ENCODE measurements at regions not wholly inside any gene's neighbourhood (a gene's known extent, or its start where the extent isn't known, plus 50 kb on each side); places are given as distances from the start of the nearest gene placed in this dataset.

DNA sequence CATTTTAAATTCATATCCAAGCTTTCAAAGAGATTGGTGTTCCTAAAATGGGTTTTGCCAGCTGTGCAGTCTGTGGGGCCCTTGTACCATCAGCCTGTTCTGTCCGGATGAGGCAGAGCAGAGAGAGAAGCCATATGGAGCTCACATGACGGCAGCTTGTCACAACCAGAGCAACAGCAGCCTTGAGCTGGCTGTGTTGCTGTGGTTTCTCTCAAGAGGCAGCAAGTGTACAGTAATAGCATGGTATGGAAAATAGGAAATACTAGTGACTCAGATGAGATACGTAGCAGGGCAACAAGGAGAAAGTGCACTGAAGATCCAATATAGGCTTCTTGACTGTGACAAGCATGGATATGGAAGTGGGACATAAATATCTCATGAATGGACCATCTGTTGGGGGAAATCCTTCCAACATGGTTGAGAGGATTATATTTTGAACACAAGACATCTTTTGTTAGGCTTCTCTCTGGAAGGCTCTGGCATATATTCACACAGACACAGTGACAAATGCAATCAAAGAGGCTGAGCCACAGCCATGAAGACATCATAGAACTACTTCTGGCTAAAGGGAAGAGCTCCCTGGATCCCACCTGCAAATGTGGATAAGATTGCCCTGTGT is 251.0 kb upstream of the TAC1 start:
- no peaks in the 10 kb centered on the region for H3K27me3 ChIP-seq (ENCODE audit: control insufficient read depth in 1 of 2, insufficient read depth in 2 of 2, low read length in 2 of 2)
- TF ChIP-seq YY1 (IDR thresholded peaks at IDR 0.05; ENCODE audit: insufficient read depth, insufficient replicate concordance, low read depth, low read length) (no peak), RFXANK (CRISPR knock-in tag; IDR thresholded peaks at IDR 0.05) (no peak), ESRRA (CRISPR knock-in tag; IDR thresholded peaks at IDR 0.05; ENCODE audit: low read depth) (no peak)
- no peak overlapping the region for H2AFZ ChIP-seq (ENCODE audit: low read length)
- no peak overlapping the region for H3K27ac ChIP-seq (ENCODE audit: extremely low read length, insufficient read depth, low read length)
- H4K20me1 ChIP-seq (ENCODE audit: insufficient read depth, low read length) = no peaks in the 10 kb centered on the region
- no peak overlapping the region for H3K4me3 ChIP-seq (replicated peaks in 1 of 3; ENCODE audit: insufficient read depth in 1 of 3, low read depth in 2 of 3, low read length in 3 of 3)
- ChIA-PET CTCF (ENCODE audit: low intra/inter-chr PET ratio, low total read pairs) (no interaction called here), POLR2A (no interaction called here)
- intact Hi-C loops (cut with micrococcal nuclease; ENCODE audit: unreplicated experiment) = no loop called here
- in situ Hi-C loops (cut with HindIII; ENCODE audit: extremely low pct_ligation_motif_present, low pct_unique_long_range_greater_than_20kb) = no loop called here
- DNase-seq (ENCODE audit: low spot score) = no peak
- BruUV-seq (replicated peaks) = no TSS peak
- H3K9ac ChIP-seq (ENCODE audit: insufficient read depth, low read depth, low read length) = no peak overlapping the region
- no peaks in the 10 kb centered on the region for H3K79me2 ChIP-seq (ENCODE audit: insufficient read depth, low read length)
- no peaks in the 10 kb centered on the region for H3K9me3 ChIP-seq (ENCODE audit: low read length)
- no peaks in the 10 kb centered on the region for H3K36me3 ChIP-seq (replicated peaks in 1 of 2; ENCODE audit: control insufficient read depth in 1 of 2, insufficient read depth in 2 of 2, low read length in 2 of 2)
- no peak for ATAC-seq
- no peaks in the 10 kb centered on the region for H3K4me1 ChIP-seq (ENCODE audit: insufficient read depth, low read length)
- H3K4me2 ChIP-seq (ENCODE audit: low read depth, low read length) = no peak overlapping the region
- WGBS (ENCODE audit: low lambda C conversion rate) = 22% methylated on average over 3 of the region's 3 CpGs
- FAIRE-seq = no peak

DNA sequence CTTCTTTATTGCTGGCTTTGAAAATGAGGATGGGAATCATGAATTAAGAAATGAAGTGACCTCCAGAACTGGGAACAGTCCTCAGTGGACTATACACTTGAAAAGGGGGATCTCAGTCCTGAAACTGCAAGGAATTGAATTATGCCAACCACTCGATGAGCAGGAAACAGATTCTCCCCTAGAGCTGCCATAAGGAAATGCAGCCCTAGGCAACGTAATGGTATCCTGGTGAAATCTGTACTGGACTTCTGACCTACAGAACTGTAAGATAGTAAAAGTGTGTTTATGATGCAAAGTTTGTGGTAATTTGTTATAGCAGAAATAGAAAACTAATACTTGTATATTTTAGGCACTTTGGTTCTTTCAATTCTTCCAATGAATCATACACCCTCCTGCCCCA is 236.4 kb upstream of the TAC1 start:
- ChIA-PET POLR2A (no interaction called here), CTCF (ENCODE audit: low intra/inter-chr PET ratio, low total read pairs) (no interaction called here)
- Histone ChIP-seq H3K36me3 (replicated peaks in 1 of 2; ENCODE audit: control insufficient read depth in 1 of 2, insufficient read depth in 2 of 2, low read length in 2 of 2) (no peaks in the 10 kb centered on the region), H3K79me2 (ENCODE audit: insufficient read depth, low read length) (no peaks in the 10 kb centered on the region), H3K4me1 (ENCODE audit: insufficient read depth, low read length) (no peaks in the 10 kb centered on the region), H4K20me1 (ENCODE audit: insufficient read depth, low read length) (no peaks in the 10 kb centered on the region), H3K27me3 (ENCODE audit: control insufficient read depth in 1 of 2, insufficient read depth in 2 of 2, low read length in 2 of 2) (peaks cover 0 to under 1% of the 10 kb centered on the region in 2 experiments; a peak in 1 of 5 replicates), H3K4me2 (ENCODE audit: low read depth, low read length) (no peak overlapping the region), H2AFZ (ENCODE audit: low read length) (no peak overlapping the region), H3K27ac (ENCODE audit: extremely low read length, insufficient read depth, low read length) (no peak overlapping the region), H3K4me3 (replicated peaks in 1 of 3; ENCODE audit: insufficient read depth in 1 of 3, low read depth in 2 of 3, low read length in 3 of 3) (no peak overlapping the region), H3K9ac (ENCODE audit: insufficient read depth, low read depth, low read length) (no peak overlapping the region), H3K9me3 (ENCODE audit: low read length) (no peaks in the 10 kb centered on the region)
- BruUV-seq (replicated peaks) = no TSS peak
- FAIRE-seq (no peak), DNase-seq (ENCODE audit: low spot score) (no peak), ATAC-seq (peak; percentile 41; the same call in 1 of the 3 replicates)
- intact Hi-C loops (cut with micrococcal nuclease; ENCODE audit: unreplicated experiment) = loop anchor here (5.0 to 10.0 kb wide), 2 partner anchors 351 to 517 kb away; no protein-coding TSS in a partner anchor
- in situ Hi-C loops (cut with HindIII; ENCODE audit: extremely low pct_ligation_motif_present, low pct_unique_long_range_greater_than_20kb) = loop anchor here (10.0 kb wide), 1 partner anchor 339 kb away; no protein-coding TSS in a partner anchor
- TF ChIP-seq ATF1 (CRISPR knock-in tag; IDR thresholded peaks at IDR 0.05) (no peak), HOXA9 (CRISPR knock-in tag; IDR thresholded peaks at IDR 0.05; ENCODE audit: borderline replicate concordance) (no peak), ZNF205 (CRISPR knock-in tag; IDR thresholded peaks at IDR 0.05) (no peak), REPIN1 (CRISPR knock-in tag; IDR thresholded peaks at IDR 0.05; ENCODE audit: borderline replicate concordance, low read depth) (no peak)
- TF ChIP-seq, protein P1, sequence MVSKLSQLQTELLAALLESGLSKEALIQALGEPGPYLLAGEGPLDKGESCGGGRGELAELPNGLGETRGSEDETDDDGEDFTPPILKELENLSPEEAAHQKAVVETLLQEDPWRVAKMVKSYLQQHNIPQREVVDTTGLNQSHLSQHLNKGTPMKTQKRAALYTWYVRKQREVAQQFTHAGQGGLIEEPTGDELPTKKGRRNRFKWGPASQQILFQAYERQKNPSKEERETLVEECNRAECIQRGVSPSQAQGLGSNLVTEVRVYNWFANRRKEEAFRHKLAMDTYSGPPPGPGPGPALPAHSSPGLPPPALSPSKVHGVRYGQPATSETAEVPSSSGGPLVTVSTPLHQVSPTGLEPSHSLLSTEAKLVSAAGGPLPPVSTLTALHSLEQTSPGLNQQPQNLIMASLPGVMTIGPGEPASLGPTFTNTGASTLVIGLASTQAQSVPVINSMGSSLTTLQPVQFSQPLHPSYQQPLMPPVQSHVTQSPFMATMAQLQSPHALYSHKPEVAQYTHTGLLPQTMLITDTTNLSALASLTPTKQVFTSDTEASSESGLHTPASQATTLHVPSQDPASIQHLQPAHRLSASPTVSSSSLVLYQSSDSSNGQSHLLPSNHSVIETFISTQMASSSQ (IDR thresholded peaks at IDR 0.05; ENCODE audit: low read depth) = no peak
- TF ChIP-seq, protein P1 (CRISPR knock-in tag; IDR thresholded peaks at IDR 0.05; ENCODE audit: borderline replicate concordance) = no peak
- WGBS (ENCODE audit: low lambda C conversion rate) = 29% methylated on average over 2 of the region's 2 CpGs

Data from HepG2 (cell line).